C4-2B (cell line): ENCODE measurements at regions not wholly inside any gene's neighbourhood (a gene's known extent, or its start where the extent isn't known, plus 50 kb on each side); places are given as distances from the start of the nearest gene placed in this dataset.

ENCODE experiments used
- ZFX ChIP-seq: fragments of 450-650 bp; IDR thresholded peaks from 2 replicates; pipeline ENCODE4 v1.6.1; 2017
- TF ChIP-seq, protein P1 (sequence below): fragments of 450-650 bp; conservative IDR thresholded peaks from 2 replicates; pipeline ENCODE4 v1.5.1; 2017; ENCODE audit warnings: mild to moderate bottlenecking

DNA sequence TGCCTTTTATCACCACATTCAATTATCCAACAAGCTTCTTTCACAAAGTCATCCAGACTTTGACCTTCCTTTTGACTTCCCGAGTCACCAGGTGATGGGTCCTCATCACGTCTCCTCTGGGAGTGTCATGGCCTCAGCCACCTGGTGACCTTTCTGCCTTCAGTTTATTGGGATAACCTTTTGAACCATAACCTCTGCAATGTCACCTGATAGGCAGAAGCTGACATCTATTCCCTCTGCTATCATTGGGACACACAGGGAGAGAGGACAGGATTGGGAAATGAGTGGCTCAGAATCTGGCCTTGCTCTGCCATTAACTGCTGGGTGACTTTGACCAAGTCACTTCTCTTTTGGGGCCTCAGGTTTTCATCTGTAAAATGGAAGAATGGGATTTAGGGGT, 388.7 kb downstream of the NUAK1 start:
- TF ChIP-seq, protein P1, sequence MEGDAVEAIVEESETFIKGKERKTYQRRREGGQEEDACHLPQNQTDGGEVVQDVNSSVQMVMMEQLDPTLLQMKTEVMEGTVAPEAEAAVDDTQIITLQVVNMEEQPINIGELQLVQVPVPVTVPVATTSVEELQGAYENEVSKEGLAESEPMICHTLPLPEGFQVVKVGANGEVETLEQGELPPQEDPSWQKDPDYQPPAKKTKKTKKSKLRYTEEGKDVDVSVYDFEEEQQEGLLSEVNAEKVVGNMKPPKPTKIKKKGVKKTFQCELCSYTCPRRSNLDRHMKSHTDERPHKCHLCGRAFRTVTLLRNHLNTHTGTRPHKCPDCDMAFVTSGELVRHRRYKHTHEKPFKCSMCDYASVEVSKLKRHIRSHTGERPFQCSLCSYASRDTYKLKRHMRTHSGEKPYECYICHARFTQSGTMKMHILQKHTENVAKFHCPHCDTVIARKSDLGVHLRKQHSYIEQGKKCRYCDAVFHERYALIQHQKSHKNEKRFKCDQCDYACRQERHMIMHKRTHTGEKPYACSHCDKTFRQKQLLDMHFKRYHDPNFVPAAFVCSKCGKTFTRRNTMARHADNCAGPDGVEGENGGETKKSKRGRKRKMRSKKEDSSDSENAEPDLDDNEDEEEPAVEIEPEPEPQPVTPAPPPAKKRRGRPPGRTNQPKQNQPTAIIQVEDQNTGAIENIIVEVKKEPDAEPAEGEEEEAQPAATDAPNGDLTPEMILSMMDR: no peak
- TF ChIP-seq ZFX: no peak
